Stomach (tissue), 8 donors: ENCODE measurements at regions not wholly inside any gene's neighbourhood (a gene's known extent, or its start where the extent isn't known, plus 50 kb on each side); places are given as distances from the start of the nearest gene placed in this dataset.

ENCODE experiments used
- DNase-seq, 2 donors: peaks; one replicate each; pipeline versions ENCODE4 v3.0.0 to v3.0.0-alpha.2; 2013 to 2019
- H3K27ac ChIP-seq, 5 donors: fragments of 200-600 bp in 4 of 5; sonication (generic) in 4 of 5; one replicate each; pipeline ENCODE4 v1.5.1; 2013 to 2019; ENCODE audit warnings: mild to moderate bottlenecking in 1 of 5, moderate library complexity in 1 of 5
- H3K27me3 ChIP-seq, 3 donors: fragments of 200-600 bp; sonication (generic); one replicate each; pipeline ENCODE4 v1.5.1; 2017 to 2019; ENCODE audit warnings: mixed run types in 1 of 3
- H3K36me3 ChIP-seq, 4 donors: fragments of 200-600 bp; sonication (generic); 1 replicate in 3 of 4; 2 replicates in 1 of 4; pipeline ENCODE4 v1.5.1; 2016 to 2019
- H3K4me1 ChIP-seq, 4 donors: fragments of 200-600 bp; sonication (generic); one replicate each; pipeline ENCODE4 v1.5.1; 2016 to 2019
- H3K4me3 ChIP-seq, 4 donors: fragments of 200-600 bp; sonication (generic) in 3 of 4; one replicate each; pipeline ENCODE4 v1.5.1; 2016 to 2019; ENCODE audit warnings: mild to moderate bottlenecking in 1 of 4
- H3K9me3 ChIP-seq, 4 donors: fragments of 200-600 bp; sonication (generic); one replicate each; pipeline ENCODE4 v1.5.1; 2016 to 2019
- CTCF ChIP-seq, 7 experiments: fragments of 450-650 bp in 4 of 7; fragments of 200-600 bp in 3 of 7; sonication (generic) in 3 of 7; IDR thresholded peaks; one replicate each; pipeline ENCODE4 v1.5.1; 2016 to 2019; ENCODE audit warnings: antibody characterized with exemption in 7 of 7, control low read depth in 2 of 7, mild to moderate bottlenecking in 1 of 7
- EP300 ChIP-seq: sonication (generic); formaldehyde crosslinking; IDR thresholded peaks from one replicate; pipeline ENCODE4 v1.6.1; 2017; ENCODE audit warnings: antibody characterized with exemption
- POLR2A ChIP-seq, 4 donors: fragments of 450-650 bp; IDR thresholded peaks; one replicate each; pipeline ENCODE4 v1.6.1; 2016; ENCODE audit warnings: antibody characterized with exemption in 4 of 4, control low read depth in 2 of 4, mild to moderate bottlenecking in 1 of 4, moderate library complexity in 1 of 4
- POLR2AphosphoS5 ChIP-seq, 3 donors: sonication (generic); formaldehyde crosslinking; IDR thresholded peaks; one replicate each; pipeline ENCODE4 v1.6.1; 2016; ENCODE audit warnings: antibody characterized with exemption in 3 of 3
- WGBS, 5 donors: extraction: QIAGEN DNeasy Blood & Tissue Kit in 3 of 5; methylation state at CpG; one replicate each; pipeline versions ENCODE4 v1.1.5 to v1.1.7; 2013 to 2018; 5-methylcytosine and 5-hydroxymethylcytosine counted together
- intact Hi-C: fragments of 100-400 bp; cut with DNase I; formaldehyde crosslinking; loops from one replicate; pipeline ENCODE4 v1.15.1; 2023; ENCODE audit warnings: low total_unique reads
- donor health status: healthy with polysubstance abuse.
- donor health status: Bipolar disorder and iron deficiency.
- donor health status: healthy.

- 64 to 75% (median 69%) methylated on average over 2 of the region's 2 CpGs for WGBS, 5 donors
Measured at GRCh38 chr4:54607067-54607466, 50.7 kb upstream of the KIT start.

GRCh38 chr4:54607521-54607920 lies 50.2 kb upstream of the KIT start:
- Histone ChIP-seq H3K27ac (no peak overlapping the region), H3K4me3 (no peak overlapping the region), H3K4me1 (no peaks in the 10 kb centered on the region), H3K9me3 (peaks cover 0 to 8% (median 3%) of the 10 kb centered on the region in 4 donors), H3K27me3 (no peaks in the 10 kb centered on the region), H3K36me3 (no peaks in the 10 kb centered on the region)
- intact Hi-C loops, result no loop called here
- TF ChIP-seq EP300 (no peak), POLR2A (IDR thresholded peaks at IDR 0.05) (no peak)
- DNase-seq, result no peak

More at GRCh38 chr4:54607067-54607466, 50.7 kb upstream of the KIT start:
- H3K4me3 ChIP-seq, result no peak overlapping the region
- no peak for DNase-seq
- H3K9me3 ChIP-seq, result peaks cover 0 to 8% (median 3%) of the 10 kb centered on the region in 4 donors
- no peaks in the 10 kb centered on the region for H3K4me1 ChIP-seq
- H3K27me3 ChIP-seq, result no peaks in the 10 kb centered on the region
- intact Hi-C loops, result no loop called here
- H3K36me3 ChIP-seq, result no peaks in the 10 kb centered on the region
- no peak overlapping the region for H3K27ac ChIP-seq
- TF ChIP-seq EP300, result no peak
- no peak for TF ChIP-seq POLR2A (IDR thresholded peaks at IDR 0.05)
- TF ChIP-seq CTCF (IDR thresholded peaks at IDR 0.05), result no peak
- TF ChIP-seq POLR2AphosphoS5 (IDR thresholded peaks at IDR 0.05), result no peak
